HEK293 (cell line): ENCODE measurements at regions not wholly inside any gene's neighbourhood (a gene's known extent, or its start where the extent isn't known, plus 50 kb on each side); places are given as distances from the start of the nearest gene placed in this dataset.

Source experiments
- CTCF ChIA-PET: fragments of 350-600 bp; formaldehyde crosslinking; extraction: SDS; loops from one replicate; lab custom pipeline; 2021; ENCODE audit warnings: antibody characterized with exemption; lab: Yijun Ruan, JAX
- POLR2A ChIA-PET: fragments of 300-600 bp; formaldehyde crosslinking; extraction: SDS; loops from one replicate; lab custom pipeline; 2020; ENCODE audit warnings: antibody characterized with exemption, inconsistent platforms; lab: Yijun Ruan, JAX
- H3K27ac ChIP-seq: fragments of 200-500 bp; sonication (Bioruptor generic); 2 replicates; pipeline ENCODE4 v1.5.1; 2014; ENCODE audit warnings: low read depth, low read length, control low read depth, inconsistent platforms; ENCODE audit errors: extremely low read depth
- H3K36me3 ChIP-seq, 2 experiments: fragments of 200-500 bp in 1 of 2; sonication (Bioruptor generic) in 1 of 2; 1 replicate in 1 of 2; 2 replicates in 1 of 2; pipeline ENCODE4 v1.5.1; 2014 to 2017; ENCODE audit warnings: inconsistent platforms in 2 of 2, low read length in 2 of 2; ENCODE audit not compliant: control insufficient read depth in 2 of 2, insufficient read depth in 1 of 2
- H3K4me1 ChIP-seq: fragments of 200-500 bp; sonication (Bioruptor generic); 2 replicates; pipeline ENCODE4 v1.5.1; 2014; ENCODE audit warnings: mild to moderate bottlenecking, low read length, inconsistent platforms; ENCODE audit not compliant: control insufficient read depth, insufficient read depth
- H3K4me3 ChIP-seq: 2 replicates; pipeline ENCODE4 v1.5.1; 2011; ENCODE audit warnings: low read depth, mild to moderate bottlenecking, control low read depth, low read length, moderate library complexity
- H3K9me3 ChIP-seq: fragments of 200-500 bp; sonication (Bioruptor generic); 2 replicates; pipeline ENCODE4 v1.5.1; 2014; ENCODE audit warnings: low read depth, low read length, inconsistent platforms; ENCODE audit not compliant: control insufficient read depth, insufficient read depth
- FEZF1 ChIP-seq: fragments of 450-650 bp; formaldehyde crosslinking; IDR thresholded peaks from 2 replicates; pipeline ENCODE4 v1.5.1; 2016; ENCODE audit warnings: missing biosample characterization, missing genetic modification characterization
- GLI2 ChIP-seq: fragments of 450-650 bp; formaldehyde crosslinking; IDR thresholded peaks from 2 replicates; pipeline ENCODE4; 2017; ENCODE audit warnings: missing biosample characterization, missing genetic modification characterization, low read depth, borderline replicate concordance
- HIC1 ChIP-seq: fragments of 450-650 bp; formaldehyde crosslinking; IDR thresholded peaks from 2 replicates; pipeline ENCODE4 v1.5.1; 2016; ENCODE audit warnings: missing biosample characterization, missing genetic modification characterization
- KLF7 ChIP-seq: fragments of 450-650 bp; formaldehyde crosslinking; IDR thresholded peaks from 2 replicates; pipeline ENCODE4 v1.5.1; 2016; ENCODE audit warnings: missing biosample characterization, missing genetic modification characterization, borderline replicate concordance
- PRDM4 ChIP-seq: fragments of 450-650 bp; formaldehyde crosslinking; IDR thresholded peaks from 2 replicates; pipeline ENCODE4 v1.5.1; 2017; ENCODE audit warnings: missing biosample characterization, missing genetic modification characterization
- RBAK ChIP-seq: fragments of 450-650 bp; formaldehyde crosslinking; IDR thresholded peaks from 2 replicates; pipeline ENCODE4 v1.5.1; 2016; ENCODE audit warnings: missing biosample characterization, missing genetic modification characterization
- SP2 ChIP-seq: fragments of 450-650 bp; formaldehyde crosslinking; IDR thresholded peaks from 2 replicates; pipeline ENCODE4 v1.5.1; 2016; ENCODE audit warnings: missing biosample characterization, missing genetic modification characterization
- ZBTB26 ChIP-seq: fragments of 450-650 bp; formaldehyde crosslinking; optimal IDR thresholded peaks from 2 replicates; pipeline ENCODE3; 2016; ENCODE audit warnings: missing biosample characterization, mild to moderate bottlenecking, missing genetic modification characterization
- ZBTB7A ChIP-seq: fragments of 450-650 bp; formaldehyde crosslinking; IDR thresholded peaks from 2 replicates; pipeline ENCODE4 v1.5.1; 2016; ENCODE audit warnings: low read depth, missing biosample characterization, missing genetic modification characterization
- ZEB2 ChIP-seq: fragments of 450-650 bp; formaldehyde crosslinking; IDR thresholded peaks from 2 replicates; pipeline ENCODE4 v1.5.1; 2016; ENCODE audit warnings: missing biosample characterization, missing genetic modification characterization
- ZFP69B ChIP-seq: fragments of 450-650 bp; formaldehyde crosslinking; IDR thresholded peaks from 2 replicates; pipeline ENCODE4 v1.5.1; 2016; ENCODE audit warnings: missing biosample characterization, missing genetic modification characterization
- ZNF133 ChIP-seq: fragments of 450-650 bp; formaldehyde crosslinking; IDR thresholded peaks from 2 replicates; pipeline ENCODE4 v1.5.1; 2016; ENCODE audit warnings: missing biosample characterization, missing genetic modification characterization
- ZNF19 ChIP-seq: fragments of 450-650 bp; formaldehyde crosslinking; IDR thresholded peaks from 2 replicates; pipeline ENCODE4; 2016; ENCODE audit warnings: missing biosample characterization, missing genetic modification characterization, low read depth
- ZNF23 ChIP-seq: fragments of 450-650 bp; formaldehyde crosslinking; IDR thresholded peaks from 2 replicates; pipeline ENCODE4 v1.5.1; 2016; ENCODE audit warnings: missing biosample characterization, missing genetic modification characterization, borderline replicate concordance
- ZNF248 ChIP-seq: fragments of 450-650 bp; formaldehyde crosslinking; IDR thresholded peaks from 2 replicates; pipeline ENCODE4 v1.5.1; 2017; ENCODE audit warnings: missing biosample characterization, missing genetic modification characterization
- ZNF311 ChIP-seq: fragments of 450-650 bp; formaldehyde crosslinking; IDR thresholded peaks from 2 replicates; pipeline ENCODE4 v1.5.1; 2017; ENCODE audit warnings: missing biosample characterization, missing genetic modification characterization, borderline replicate concordance
- ZNF341 ChIP-seq: fragments of 450-650 bp; formaldehyde crosslinking; IDR thresholded peaks from 2 replicates; pipeline ENCODE4; 2016; ENCODE audit warnings: low read depth, missing biosample characterization, missing genetic modification characterization
- ZNF350 ChIP-seq: fragments of 450-650 bp; formaldehyde crosslinking; IDR thresholded peaks from 2 replicates; pipeline ENCODE4 v1.5.0; 2017; ENCODE audit warnings: missing biosample characterization, mild to moderate bottlenecking, missing genetic modification characterization
- ZNF560 ChIP-seq: fragments of 450-650 bp; formaldehyde crosslinking; IDR thresholded peaks from 2 replicates; pipeline ENCODE4 v1.5.1; 2017; ENCODE audit warnings: missing biosample characterization, missing genetic modification characterization, borderline replicate concordance
- ZNF561 ChIP-seq: fragments of 450-650 bp; IDR thresholded peaks from 2 replicates; pipeline ENCODE4 v1.5.1; 2018; ENCODE audit warnings: missing biosample characterization, missing genetic modification characterization, borderline replicate concordance
- ZNF571 ChIP-seq: fragments of 450-650 bp; formaldehyde crosslinking; IDR thresholded peaks from 2 replicates; pipeline ENCODE4 v1.5.0; 2017; ENCODE audit warnings: missing biosample characterization, missing genetic modification characterization
- ZNF777 ChIP-seq: fragments of 450-650 bp; formaldehyde crosslinking; IDR thresholded peaks from 2 replicates; pipeline ENCODE4 v1.5.1; 2017; ENCODE audit warnings: missing biosample characterization, missing genetic modification characterization, borderline replicate concordance
- ZNF830 ChIP-seq: fragments of 450-650 bp; IDR thresholded peaks from 2 replicates; pipeline ENCODE4 v1.5.0; 2018; ENCODE audit warnings: missing biosample characterization, missing genetic modification characterization, low read depth, mild to moderate bottlenecking, moderate library complexity

- no peak overlapping the region for H3K27ac ChIP-seq
- no peaks in the 10 kb centered on the region for H3K9me3 ChIP-seq
- H3K4me3 ChIP-seq = no peak overlapping the region
- H3K36me3 ChIP-seq = no peaks in the 10 kb centered on the region
- TF ChIP-seq ZEB2 (tag by site-specific recombination) (no peak), ZNF19 (tag by site-specific recombination) (no peak), SP2 (no peak), ZNF350 (no peak), RBAK (no peak), ZNF248 (tag by site-specific recombination) (no peak), HIC1 (tag by site-specific recombination) (no peak), ZNF571 (no peak), ZNF23 (tag by site-specific recombination) (no peak), ZNF561 (tag by site-specific recombination) (no peak), FEZF1 (tag by site-specific recombination) (no peak), ZNF777 (tag by site-specific recombination) (no peak), ZFP69B (tag by site-specific recombination) (no peak), ZNF830 (tag by site-specific recombination) (no peak), ZNF133 (tag by site-specific recombination) (no peak), ZBTB7A (no peak)
- CTCF ChIA-PET = interaction anchor here (1.4 kb wide), 1 partner anchor 15 kb away, joined by 4 read pairs; no protein-coding TSS in a partner anchor
- POLR2A ChIA-PET = no interaction called here
- H3K4me1 ChIP-seq = no peaks in the 10 kb centered on the region
These were observed 67.1 kb upstream of the CDH5 start for GRCh38 chr16:66299349-66299748.

GRCh38 chr16:66298571-66299120 is 67.8 kb upstream of the CDH5 start:
- no peak overlapping the region for H3K27ac ChIP-seq
- no peaks in the 10 kb centered on the region for H3K4me1 ChIP-seq
- ChIA-PET CTCF (interaction anchor here (1.4 kb wide), 1 partner anchor 16 kb away, joined by 4 read pairs; no protein-coding TSS in a partner anchor), POLR2A (no interaction called here)
- H3K4me3 ChIP-seq = no peak overlapping the region
- TF ChIP-seq ZBTB26 (tag by site-specific recombination) = no peak
- no peak for TF ChIP-seq PRDM4 (tag by site-specific recombination)
- no peak for TF ChIP-seq ZNF560 (tag by site-specific recombination)
- TF ChIP-seq ZNF311 (tag by site-specific recombination) = no peak
- no peak for TF ChIP-seq KLF7 (tag by site-specific recombination)
- TF ChIP-seq GLI2 = no peak
- no peak for TF ChIP-seq ZNF341
- H3K9me3 ChIP-seq = no peaks in the 10 kb centered on the region
- no peaks in the 10 kb centered on the region for H3K36me3 ChIP-seq
